HG02943 (cell line): ENCODE measurements at regions not wholly inside any gene's neighbourhood (a gene's known extent, or its start where the extent isn't known, plus 50 kb on each side); places are given as distances from the start of the nearest gene placed in this dataset.

ENCODE experiments used
- ATAC-seq: cut with Tn5 transposase; IDR thresholded peaks from one replicate; pipeline ENCODE4 v1.9.1; 2021; ENCODE audit warnings: mild to moderate bottlenecking, low read depth, moderate library complexity; ENCODE audit not compliant: unreplicated experiment

- no peak for ATAC-seq
Observed at GRCh38 chr18:60656553-60656952, 284.0 kb upstream of the MC4R start.

- no peak for ATAC-seq
Observed at GRCh38 chr18:60662491-60662890, 289.9 kb upstream of the MC4R start.

GRCh38 chr18:60663060-60663989 lies 290.8 kb upstream of the MC4R start:
- no peak for ATAC-seq

- ATAC-seq = no peak
Observed at GRCh38 chr18:60664736-60665135, 292.2 kb upstream of the MC4R start.

- ATAC-seq = no peak
Observed at GRCh38 chr18:60667016-60667415, 294.4 kb upstream of the MC4R start.

GRCh38 chr18:60668583-60668982 lies 296.0 kb upstream of the MC4R start:
- no peak for ATAC-seq

- ATAC-seq = no peak
Observed at GRCh38 chr18:60669938-60670337, 297.4 kb upstream of the MC4R start.

- ATAC-seq = no peak
Observed at GRCh38 chr18:60671021-60671420, 298.4 kb upstream of the MC4R start.

- no peak for ATAC-seq
Observed at GRCh38 chr18:60675126-60675525, 302.6 kb upstream of the MC4R start.

GRCh38 chr18:60675801-60676200 lies 303.2 kb upstream of the MC4R start:
- no peak for ATAC-seq

DNA sequence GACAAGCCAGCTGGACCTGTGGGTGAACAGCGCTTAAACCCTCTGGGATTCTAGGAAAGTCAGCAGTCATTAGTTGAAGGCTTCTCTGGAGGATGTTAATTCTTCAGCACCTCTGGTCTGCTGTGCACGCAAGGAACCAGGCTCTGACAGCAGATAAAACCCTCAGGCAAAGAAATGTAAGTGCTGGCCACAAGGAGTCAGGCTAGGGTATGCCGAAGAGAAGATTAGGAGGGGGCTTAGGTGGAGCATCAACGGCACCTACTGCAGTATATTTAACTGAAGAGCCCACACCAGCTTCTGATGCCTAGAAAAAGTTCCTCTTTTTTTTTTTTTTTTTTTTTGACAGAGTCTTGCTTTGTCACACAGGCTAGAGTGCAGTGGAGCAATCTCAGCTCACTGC lies 304.2 kb upstream of the MC4R start:
- no peak for ATAC-seq

GRCh38 chr18:60684843-60685513 lies 312.4 kb upstream of the MC4R start:
- ATAC-seq = no peak

DNA sequence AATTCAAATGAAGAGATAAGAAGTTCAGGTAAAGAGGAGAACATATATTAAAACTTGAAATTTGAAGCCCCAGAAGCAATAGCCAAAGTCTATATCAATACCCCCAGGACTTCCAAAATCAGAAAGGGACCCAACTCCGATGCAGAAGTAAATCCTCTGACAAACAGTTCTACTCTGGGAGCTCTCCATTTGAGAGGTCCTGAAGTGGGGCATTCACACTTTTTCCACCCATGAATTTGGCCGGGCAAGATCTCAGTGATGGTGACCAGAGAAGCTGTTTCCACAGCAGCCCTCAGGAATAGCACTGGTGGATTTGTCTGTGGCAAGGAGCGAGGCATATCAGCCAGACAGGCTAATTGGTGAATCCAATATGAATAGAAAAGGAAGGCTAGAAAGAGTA lies 313.6 kb upstream of the MC4R start:
- no peak for ATAC-seq

GRCh38 chr18:60691061-60691460 lies 318.5 kb upstream of the MC4R start:
- ATAC-seq = no peak

- no peak for ATAC-seq
Observed at GRCh38 chr18:60693426-60693825, 320.9 kb upstream of the MC4R start.

- no peak for ATAC-seq
Observed at GRCh38 chr18:60698901-60699300, 326.3 kb upstream of the MC4R start.

- ATAC-seq = no peak
Observed at GRCh38 chr18:60722742-60723141, 350.2 kb upstream of the MC4R start.

DNA sequence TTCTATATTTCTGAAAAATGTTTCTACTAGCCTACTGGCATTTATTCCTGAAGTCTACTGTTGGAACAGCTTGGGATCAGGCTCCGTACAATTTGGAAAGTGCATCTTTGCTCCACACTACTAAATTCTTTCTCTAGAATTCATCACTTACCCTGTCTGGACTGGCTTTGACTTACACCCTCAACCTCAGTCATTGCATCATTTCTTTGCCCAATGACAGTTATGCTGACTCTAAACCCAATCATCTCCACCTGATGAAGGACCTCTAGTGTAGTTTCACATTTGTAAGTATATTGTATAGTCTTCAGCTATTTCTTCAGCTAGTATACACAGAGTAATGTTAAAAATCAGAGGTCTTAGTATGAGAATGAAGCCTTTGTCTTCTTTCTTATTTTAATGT lies 359.6 kb upstream of the MC4R start:
- ATAC-seq = no peak

GRCh38 chr18:60739212-60739611 lies 366.6 kb upstream of the MC4R start:
- ATAC-seq = no peak

GRCh38 chr18:60740313-60740712 lies 367.7 kb upstream of the MC4R start:
- no peak for ATAC-seq

- ATAC-seq = no peak
Observed at GRCh38 chr18:60746491-60746890, 373.9 kb upstream of the MC4R start.

GRCh38 chr18:60746919-60747318 lies 374.3 kb upstream of the MC4R start:
- ATAC-seq = no peak
